HEK293 (cell line): ENCODE measurements at regions not wholly inside any gene's neighbourhood (a gene's known extent, or its start where the extent isn't known, plus 50 kb on each side); places are given as distances from the start of the nearest gene placed in this dataset.

Experiments used
- CTCF ChIA-PET: fragments of 350-600 bp; formaldehyde crosslinking; extraction: SDS; loops from one replicate; lab custom pipeline; 2021; ENCODE audit warnings: antibody characterized with exemption; lab: Yijun Ruan, JAX
- POLR2A ChIA-PET: fragments of 300-600 bp; formaldehyde crosslinking; extraction: SDS; loops from one replicate; lab custom pipeline; 2020; ENCODE audit warnings: antibody characterized with exemption, inconsistent platforms; lab: Yijun Ruan, JAX
- H3K27ac ChIP-seq: fragments of 200-500 bp; sonication (Bioruptor generic); 2 replicates; pipeline ENCODE4 v1.5.1; 2014; ENCODE audit warnings: low read depth, low read length, control low read depth, inconsistent platforms; ENCODE audit errors: extremely low read depth
- H3K36me3 ChIP-seq, 2 experiments: fragments of 200-500 bp in 1 of 2; sonication (Bioruptor generic) in 1 of 2; 1 replicate in 1 of 2; 2 replicates in 1 of 2; pipeline ENCODE4 v1.5.1; 2014 to 2017; ENCODE audit warnings: inconsistent platforms in 2 of 2, low read length in 2 of 2; ENCODE audit not compliant: control insufficient read depth in 2 of 2, insufficient read depth in 1 of 2
- H3K4me1 ChIP-seq: fragments of 200-500 bp; sonication (Bioruptor generic); 2 replicates; pipeline ENCODE4 v1.5.1; 2014; ENCODE audit warnings: mild to moderate bottlenecking, low read length, inconsistent platforms; ENCODE audit not compliant: control insufficient read depth, insufficient read depth
- H3K4me3 ChIP-seq: 2 replicates; pipeline ENCODE4 v1.5.1; 2011; ENCODE audit warnings: low read depth, mild to moderate bottlenecking, control low read depth, low read length, moderate library complexity
- H3K9me3 ChIP-seq: fragments of 200-500 bp; sonication (Bioruptor generic); 2 replicates; pipeline ENCODE4 v1.5.1; 2014; ENCODE audit warnings: low read depth, low read length, inconsistent platforms; ENCODE audit not compliant: control insufficient read depth, insufficient read depth
- MEIS1 ChIP-seq: sonication (generic); formaldehyde crosslinking; IDR thresholded peaks from 2 replicates; pipeline ENCODE4 v1.8.1; 2022; ENCODE audit warnings: missing genetic modification reagents, mild to moderate bottlenecking, borderline replicate concordance
- PRDM1 ChIP-seq: fragments of 450-650 bp; formaldehyde crosslinking; IDR thresholded peaks from 2 replicates; pipeline ENCODE4; 2016; ENCODE audit warnings: missing biosample characterization, missing genetic modification characterization
- REPIN1 ChIP-seq: fragments of 450-650 bp; formaldehyde crosslinking; IDR thresholded peaks from 2 replicates; pipeline ENCODE4 v1.5.1; 2017; ENCODE audit warnings: missing biosample characterization, missing genetic modification characterization, low read depth
- SCRT1 ChIP-seq: fragments of 450-650 bp; formaldehyde crosslinking; IDR thresholded peaks from 2 replicates; pipeline ENCODE4 v1.5.1; 2016; ENCODE audit warnings: missing biosample characterization, missing genetic modification characterization, borderline replicate concordance
- SCRT2 ChIP-seq: fragments of 450-650 bp; formaldehyde crosslinking; IDR thresholded peaks from 2 replicates; pipeline ENCODE4 v1.5.1; 2016; ENCODE audit warnings: missing biosample characterization, missing genetic modification characterization
- TRIM28 ChIP-seq: IDR thresholded peaks from 2 replicates; pipeline ENCODE4 v1.6.1; 2011; ENCODE audit warnings: low read length, control low read depth, borderline replicate concordance
- ZBTB1 ChIP-seq: fragments of 450-650 bp; formaldehyde crosslinking; IDR thresholded peaks from 2 replicates; pipeline ENCODE4 v1.5.1; 2016; ENCODE audit warnings: missing biosample characterization, missing genetic modification characterization
- ZBTB17 ChIP-seq: fragments of 450-650 bp; formaldehyde crosslinking; IDR thresholded peaks from 2 replicates; pipeline ENCODE4 v1.5.1; 2016; ENCODE audit warnings: missing biosample characterization, missing genetic modification characterization
- ZNF10 ChIP-seq: fragments of 450-650 bp; formaldehyde crosslinking; IDR thresholded peaks from 2 replicates; pipeline ENCODE4 v1.5.1; 2017; ENCODE audit warnings: missing biosample characterization, missing genetic modification characterization
- ZNF112 ChIP-seq: fragments of 450-650 bp; formaldehyde crosslinking; IDR thresholded peaks from 2 replicates; pipeline ENCODE4 v1.5.0; 2017; ENCODE audit warnings: missing biosample characterization, missing genetic modification characterization
- ZNF146 ChIP-seq: fragments of 450-650 bp; formaldehyde crosslinking; IDR thresholded peaks from 2 replicates; pipeline ENCODE4 v1.5.1; 2016; ENCODE audit warnings: missing biosample characterization, missing genetic modification characterization
- ZNF174 ChIP-seq: fragments of 450-650 bp; formaldehyde crosslinking; IDR thresholded peaks from 2 replicates; pipeline ENCODE4 v1.5.0; 2017; ENCODE audit warnings: missing biosample characterization, mild to moderate bottlenecking, missing genetic modification characterization
- ZNF324 ChIP-seq: fragments of 450-650 bp; formaldehyde crosslinking; IDR thresholded peaks from 2 replicates; pipeline ENCODE4 v1.5.1; 2016; ENCODE audit warnings: missing biosample characterization, missing genetic modification characterization
- ZNF404 ChIP-seq: fragments of 450-650 bp; formaldehyde crosslinking; IDR thresholded peaks from 2 replicates; pipeline ENCODE4 v1.5.1; 2017; ENCODE audit warnings: missing biosample characterization, missing genetic modification characterization
- ZNF423 ChIP-seq: fragments of 450-650 bp; formaldehyde crosslinking; IDR thresholded peaks from 2 replicates; pipeline ENCODE4 v1.5.1; 2016; ENCODE audit warnings: missing biosample characterization, missing genetic modification characterization
- ZNF529 ChIP-seq: fragments of 450-650 bp; formaldehyde crosslinking; IDR thresholded peaks from 2 replicates; pipeline ENCODE4 v1.5.1; 2017; ENCODE audit warnings: missing genetic modification characterization, missing biosample characterization; ENCODE audit not compliant: insufficient replicate concordance
- ZNF600 ChIP-seq: fragments of 450-650 bp; formaldehyde crosslinking; IDR thresholded peaks from 2 replicates; pipeline ENCODE4 v1.5.1; 2016; ENCODE audit warnings: missing biosample characterization, missing genetic modification characterization
- ZNF664 ChIP-seq: fragments of 450-650 bp; formaldehyde crosslinking; IDR thresholded peaks from 2 replicates; pipeline ENCODE4 v1.5.1; 2016; ENCODE audit warnings: missing biosample characterization, missing genetic modification characterization
- ZNF830 ChIP-seq: fragments of 450-650 bp; IDR thresholded peaks from 2 replicates; pipeline ENCODE4 v1.5.0; 2018; ENCODE audit warnings: missing biosample characterization, missing genetic modification characterization, low read depth, mild to moderate bottlenecking, moderate library complexity
- TF ChIP-seq, protein P1 (sequence below): fragments of 450-650 bp; formaldehyde crosslinking; IDR thresholded peaks from 2 replicates; pipeline ENCODE4 v1.5.1; 2016; ENCODE audit warnings: missing biosample characterization, missing genetic modification characterization, borderline replicate concordance
- TF ChIP-seq, protein P2 (sequence below): fragments of 450-650 bp; formaldehyde crosslinking; IDR thresholded peaks from 2 replicates; pipeline ENCODE4 v1.5.1; 2016; ENCODE audit warnings: missing biosample characterization, missing genetic modification characterization
- TF ChIP-seq, protein P3 (sequence below): fragments of 450-650 bp; formaldehyde crosslinking; IDR thresholded peaks from 2 replicates; pipeline ENCODE4 v1.5.1; 2016; ENCODE audit warnings: missing biosample characterization, missing genetic modification characterization
- TF ChIP-seq, protein P4 (sequence below): fragments of 450-650 bp; formaldehyde crosslinking; IDR thresholded peaks from 2 replicates; pipeline ENCODE4; 2016; ENCODE audit warnings: missing biosample characterization, missing genetic modification characterization

DNA sequence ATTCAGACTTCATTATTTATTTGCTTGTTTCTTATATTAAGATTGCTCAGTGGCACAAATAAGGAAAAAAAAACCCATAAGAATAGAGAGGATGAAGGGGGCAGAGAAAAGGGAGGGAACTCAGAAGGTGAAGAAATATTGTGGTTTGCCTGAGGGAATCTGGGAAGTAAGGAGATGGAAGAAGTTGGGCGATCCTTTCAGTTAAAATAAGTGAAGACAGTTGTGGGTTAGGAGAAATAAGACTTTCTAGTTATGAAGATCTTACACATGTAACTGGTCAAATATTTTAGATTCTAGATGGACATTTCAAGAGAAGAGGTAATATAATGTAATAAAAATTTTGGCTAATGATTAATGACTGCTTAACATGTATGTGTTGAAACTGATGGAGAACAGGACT is 138.7 kb upstream of the LIMCH1 start (continued):
- TF ChIP-seq, protein P1, sequence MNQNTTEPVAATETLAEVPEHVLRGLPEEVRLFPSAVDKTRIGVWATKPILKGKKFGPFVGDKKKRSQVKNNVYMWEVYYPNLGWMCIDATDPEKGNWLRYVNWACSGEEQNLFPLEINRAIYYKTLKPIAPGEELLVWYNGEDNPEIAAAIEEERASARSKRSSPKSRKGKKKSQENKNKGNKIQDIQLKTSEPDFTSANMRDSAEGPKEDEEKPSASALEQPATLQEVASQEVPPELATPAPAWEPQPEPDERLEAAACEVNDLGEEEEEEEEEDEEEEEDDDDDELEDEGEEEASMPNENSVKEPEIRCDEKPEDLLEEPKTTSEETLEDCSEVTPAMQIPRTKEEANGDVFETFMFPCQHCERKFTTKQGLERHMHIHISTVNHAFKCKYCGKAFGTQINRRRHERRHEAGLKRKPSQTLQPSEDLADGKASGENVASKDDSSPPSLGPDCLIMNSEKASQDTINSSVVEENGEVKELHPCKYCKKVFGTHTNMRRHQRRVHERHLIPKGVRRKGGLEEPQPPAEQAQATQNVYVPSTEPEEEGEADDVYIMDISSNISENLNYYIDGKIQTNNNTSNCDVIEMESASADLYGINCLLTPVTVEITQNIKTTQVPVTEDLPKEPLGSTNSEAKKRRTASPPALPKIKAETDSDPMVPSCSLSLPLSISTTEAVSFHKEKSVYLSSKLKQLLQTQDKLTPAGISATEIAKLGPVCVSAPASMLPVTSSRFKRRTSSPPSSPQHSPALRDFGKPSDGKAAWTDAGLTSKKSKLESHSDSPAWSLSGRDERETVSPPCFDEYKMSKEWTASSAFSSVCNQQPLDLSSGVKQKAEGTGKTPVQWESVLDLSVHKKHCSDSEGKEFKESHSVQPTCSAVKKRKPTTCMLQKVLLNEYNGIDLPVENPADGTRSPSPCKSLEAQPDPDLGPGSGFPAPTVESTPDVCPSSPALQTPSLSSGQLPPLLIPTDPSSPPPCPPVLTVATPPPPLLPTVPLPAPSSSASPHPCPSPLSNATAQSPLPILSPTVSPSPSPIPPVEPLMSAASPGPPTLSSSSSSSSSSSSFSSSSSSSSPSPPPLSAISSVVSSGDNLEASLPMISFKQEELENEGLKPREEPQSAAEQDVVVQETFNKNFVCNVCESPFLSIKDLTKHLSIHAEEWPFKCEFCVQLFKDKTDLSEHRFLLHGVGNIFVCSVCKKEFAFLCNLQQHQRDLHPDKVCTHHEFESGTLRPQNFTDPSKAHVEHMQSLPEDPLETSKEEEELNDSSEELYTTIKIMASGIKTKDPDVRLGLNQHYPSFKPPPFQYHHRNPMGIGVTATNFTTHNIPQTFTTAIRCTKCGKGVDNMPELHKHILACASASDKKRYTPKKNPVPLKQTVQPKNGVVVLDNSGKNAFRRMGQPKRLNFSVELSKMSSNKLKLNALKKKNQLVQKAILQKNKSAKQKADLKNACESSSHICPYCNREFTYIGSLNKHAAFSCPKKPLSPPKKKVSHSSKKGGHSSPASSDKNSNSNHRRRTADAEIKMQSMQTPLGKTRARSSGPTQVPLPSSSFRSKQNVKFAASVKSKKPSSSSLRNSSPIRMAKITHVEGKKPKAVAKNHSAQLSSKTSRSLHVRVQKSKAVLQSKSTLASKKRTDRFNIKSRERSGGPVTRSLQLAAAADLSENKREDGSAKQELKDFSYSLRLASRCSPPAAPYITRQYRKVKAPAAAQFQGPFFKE (tag by site-specific recombination) = no peak
- TF ChIP-seq, protein P2, sequence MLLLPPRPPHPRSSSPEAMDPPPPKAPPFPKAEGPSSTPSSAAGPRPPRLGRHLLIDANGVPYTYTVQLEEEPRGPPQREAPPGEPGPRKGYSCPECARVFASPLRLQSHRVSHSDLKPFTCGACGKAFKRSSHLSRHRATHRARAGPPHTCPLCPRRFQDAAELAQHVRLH (tag by site-specific recombination) = no peak

DNA sequence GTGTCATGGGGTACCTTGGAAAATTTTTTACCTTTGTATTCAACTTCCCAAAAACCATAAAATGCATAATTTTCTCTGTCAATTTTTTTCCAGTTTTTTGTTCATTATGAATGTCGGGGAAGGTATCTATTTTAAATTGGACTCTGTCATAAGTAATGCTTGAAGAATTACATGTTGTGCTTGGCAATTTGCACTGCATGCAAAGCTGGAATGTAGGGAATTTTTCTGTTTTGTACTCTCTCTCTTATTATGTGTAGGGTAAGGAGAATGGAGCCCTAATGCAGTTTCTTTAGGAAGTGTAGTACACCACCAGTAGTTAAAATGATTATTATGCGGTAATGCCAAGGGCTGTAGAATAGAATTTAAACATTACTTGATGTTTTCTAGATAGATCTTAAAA is 137.7 kb upstream of the LIMCH1 start:
- no peak overlapping the region for H3K27ac ChIP-seq
- CTCF ChIA-PET = no interaction called here
- H3K4me3 ChIP-seq = no peak overlapping the region
- POLR2A ChIA-PET = no interaction called here
- TF ChIP-seq MEIS1 (CRISPR knock-in tag) (no peak), REPIN1 (tag by site-specific recombination) (no peak), ZNF174 (no peak), ZBTB17 (tag by site-specific recombination) (no peak), SCRT2 (tag by site-specific recombination) (no peak)
- no peaks in the 10 kb centered on the region for H3K36me3 ChIP-seq
- H3K9me3 ChIP-seq = no peaks in the 10 kb centered on the region
- H3K4me1 ChIP-seq = no peaks in the 10 kb centered on the region

DNA sequence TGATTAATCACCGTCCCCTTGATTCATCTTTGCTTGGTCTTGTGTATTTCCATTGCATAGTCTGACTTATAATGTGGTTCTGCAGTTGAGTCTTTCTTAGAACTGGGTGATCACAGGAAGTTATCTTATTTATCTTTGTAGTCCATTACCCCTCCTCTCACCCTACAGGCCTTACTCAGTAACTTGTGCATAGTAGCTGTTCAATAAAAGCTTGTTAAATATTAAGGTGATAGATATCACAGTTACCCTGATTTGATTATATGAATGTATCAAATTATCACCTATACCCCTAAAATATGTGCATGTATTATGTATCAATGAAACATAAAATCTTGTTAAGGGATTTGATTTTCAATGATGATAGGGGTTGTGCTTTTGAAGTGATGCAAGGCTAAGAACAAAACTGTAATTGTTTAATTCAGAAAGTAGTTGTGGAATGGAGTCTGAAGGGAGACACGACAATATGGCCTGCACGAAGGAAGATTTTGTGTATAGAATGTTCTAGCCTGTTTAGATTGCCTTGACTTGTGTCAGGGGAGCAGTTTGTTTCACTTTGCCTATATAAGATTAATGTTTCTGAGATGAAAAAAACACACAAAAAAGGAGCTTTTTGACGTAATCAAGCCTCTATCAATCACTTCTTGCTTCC is 132.4 kb upstream of the LIMCH1 start:
- H3K9me3 ChIP-seq = no peaks in the 10 kb centered on the region
- H3K27ac ChIP-seq = no peak overlapping the region
- CTCF ChIA-PET = no interaction called here
- POLR2A ChIA-PET = no interaction called here
- H3K36me3 ChIP-seq = no peaks in the 10 kb centered on the region
- H3K4me3 ChIP-seq = no peak overlapping the region
- TF ChIP-seq ZNF664 (tag by site-specific recombination) (peak; percentile 95), ZBTB1 (tag by site-specific recombination) (no peak), ZNF529 (tag by site-specific recombination) (no peak), ZNF830 (tag by site-specific recombination) (no peak)
- TF ChIP-seq, protein P3, sequence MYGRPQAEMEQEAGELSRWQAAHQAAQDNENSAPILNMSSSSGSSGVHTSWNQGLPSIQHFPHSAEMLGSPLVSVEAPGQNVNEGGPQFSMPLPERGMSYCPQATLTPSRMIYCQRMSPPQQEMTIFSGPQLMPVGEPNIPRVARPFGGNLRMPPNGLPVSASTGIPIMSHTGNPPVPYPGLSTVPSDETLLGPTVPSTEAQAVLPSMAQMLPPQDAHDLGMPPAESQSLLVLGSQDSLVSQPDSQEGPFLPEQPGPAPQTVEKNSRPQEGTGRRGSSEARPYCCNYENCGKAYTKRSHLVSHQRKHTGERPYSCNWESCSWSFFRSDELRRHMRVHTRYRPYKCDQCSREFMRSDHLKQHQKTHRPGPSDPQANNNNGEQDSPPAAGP (tag by site-specific recombination) = no peak
- no peaks in the 10 kb centered on the region; the same call in 1 of the 2 replicates for H3K4me1 ChIP-seq

DNA sequence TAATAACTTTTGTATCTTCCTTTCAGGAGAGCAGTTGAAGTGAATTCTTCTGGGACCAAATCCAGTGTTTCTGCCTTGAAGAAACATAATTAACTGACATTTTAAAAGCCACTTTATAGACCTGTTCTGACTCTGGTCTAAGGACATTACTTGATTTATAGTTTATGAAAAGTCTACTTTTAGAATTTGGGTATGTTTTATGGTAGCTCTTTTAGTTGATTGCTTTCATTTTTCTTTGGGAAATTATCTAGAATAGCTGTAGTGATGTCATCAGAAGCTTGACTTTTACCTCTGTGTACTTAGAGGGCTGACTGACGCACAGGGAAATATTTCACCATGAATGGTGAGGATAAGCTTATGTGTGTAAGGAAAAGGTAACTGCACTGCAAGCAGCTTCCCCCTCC is 131.8 kb upstream of the LIMCH1 start:
- POLR2A ChIA-PET = no interaction called here
- Histone ChIP-seq H3K4me3 (no peak overlapping the region), H3K4me1 (no peaks in the 10 kb centered on the region; the same call in 1 of the 2 replicates), H3K9me3 (no peaks in the 10 kb centered on the region), H3K27ac (no peak overlapping the region), H3K36me3 (no peaks in the 10 kb centered on the region)
- CTCF ChIA-PET = no interaction called here
- TF ChIP-seq SCRT2 (tag by site-specific recombination) = no peak
- no peak for TF ChIP-seq TRIM28
- TF ChIP-seq ZNF404 (tag by site-specific recombination) = no peak
- TF ChIP-seq ZNF423 (tag by site-specific recombination) = no peak
- 0 out of 2 replicates have a peak, but pooled peaks have one; percentile 49 for TF ChIP-seq SCRT1 (tag by site-specific recombination)
- no peak for TF ChIP-seq ZNF112 (tag by site-specific recombination)
- no peak for TF ChIP-seq PRDM1
- no peak for TF ChIP-seq ZNF600 (tag by site-specific recombination)
- TF ChIP-seq ZNF146 = no peak
- TF ChIP-seq ZNF10 = peak; percentile 81
- no peak for TF ChIP-seq ZNF324 (tag by site-specific recombination)
- TF ChIP-seq, protein P4, sequence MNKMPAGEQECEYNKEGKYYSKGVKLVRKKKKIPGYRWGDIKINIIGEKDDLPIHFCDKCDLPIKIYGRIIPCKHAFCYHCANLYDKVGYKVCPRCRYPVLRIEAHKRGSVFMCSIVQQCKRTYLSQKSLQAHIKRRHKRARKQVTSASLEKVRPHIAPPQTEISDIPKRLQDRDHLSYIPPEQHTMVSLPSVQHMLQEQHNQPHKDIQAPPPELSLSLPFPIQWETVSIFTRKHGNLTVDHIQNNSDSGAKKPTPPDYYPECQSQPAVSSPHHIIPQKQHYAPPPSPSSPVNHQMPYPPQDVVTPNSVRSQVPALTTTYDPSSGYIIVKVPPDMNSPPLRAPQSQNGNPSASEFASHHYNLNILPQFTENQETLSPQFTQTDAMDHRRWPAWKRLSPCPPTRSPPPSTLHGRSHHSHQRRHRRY (tag by site-specific recombination) = no peak
